ENCODE measurements at regions not wholly inside any gene's neighbourhood (a gene's known extent, or its start where the extent isn't known, plus 50 kb on each side); places are given as distances from the start of the nearest gene placed in this dataset.

- no peak overlapping the region for H3K27ac ChIP-seq (replicated peaks)
- no peak overlapping the region for H3K4me3 ChIP-seq (replicated peaks; ENCODE audit: insufficient read depth, low read length)
- TF ChIP-seq REST (IDR thresholded peaks at IDR 0.05; ENCODE audit: insufficient replicate concordance, low read depth) (no peak), POLR2AphosphoS5 (IDR thresholded peaks at IDR 0.05; ENCODE audit: low read depth) (no peak), GABPA (IDR thresholded peaks at IDR 0.05; ENCODE audit: low read depth) (no peak), CTCF (IDR thresholded peaks at IDR 0.05; ENCODE audit: insufficient read depth, low read length) (no peak), SPI1 (IDR thresholded peaks at IDR 0.05; ENCODE audit: borderline replicate concordance, low read depth) (no peak)
- DNase-seq (ENCODE audit: low read depth in 1 of 2, low spot score in 1 of 2): no peak
- no peaks in the 10 kb centered on the region for H3K27me3 ChIP-seq (ENCODE audit: insufficient read depth, poor library complexity, severe bottlenecking)
These were observed 256.7 kb upstream of the LCORL start for GRCh38 chr4:18278244-18278643.

GRCh38 chr4:18262832-18263231 is 241.3 kb upstream of the LCORL start:
- no peaks in the 10 kb centered on the region for H3K27me3 ChIP-seq (ENCODE audit: insufficient read depth, poor library complexity, severe bottlenecking)
- TF ChIP-seq CTCF (IDR thresholded peaks at IDR 0.05; ENCODE audit: insufficient read depth, low read length) (no peak), POLR2AphosphoS5 (IDR thresholded peaks at IDR 0.05; ENCODE audit: low read depth) (no peak), GABPA (IDR thresholded peaks at IDR 0.05; ENCODE audit: low read depth) (no peak), REST (IDR thresholded peaks at IDR 0.05; ENCODE audit: insufficient replicate concordance, low read depth) (no peak), SPI1 (IDR thresholded peaks at IDR 0.05; ENCODE audit: borderline replicate concordance, low read depth) (no peak)
- DNase-seq (ENCODE audit: low read depth in 1 of 2, low spot score in 1 of 2): no peak
- H3K27ac ChIP-seq (replicated peaks): no peak overlapping the region
- no peak overlapping the region for H3K4me3 ChIP-seq (replicated peaks; ENCODE audit: insufficient read depth, low read length)

- no peak for TF ChIP-seq GABPA (IDR thresholded peaks at IDR 0.05; ENCODE audit: low read depth)
- no peak for TF ChIP-seq SPI1 (IDR thresholded peaks at IDR 0.05; ENCODE audit: borderline replicate concordance, low read depth)
- TF ChIP-seq CTCF (IDR thresholded peaks at IDR 0.05; ENCODE audit: insufficient read depth, low read length): no peak
- no peak for TF ChIP-seq REST (IDR thresholded peaks at IDR 0.05; ENCODE audit: insufficient replicate concordance, low read depth)
- no peak for TF ChIP-seq POLR2AphosphoS5 (IDR thresholded peaks at IDR 0.05; ENCODE audit: low read depth)
- Histone ChIP-seq H3K27me3 (ENCODE audit: insufficient read depth, poor library complexity, severe bottlenecking) (no peaks in the 10 kb centered on the region), H3K27ac (replicated peaks) (no peak overlapping the region), H3K4me3 (replicated peaks; ENCODE audit: insufficient read depth, low read length) (no peak overlapping the region)
- no peak for DNase-seq (ENCODE audit: low read depth in 1 of 2, low spot score in 1 of 2)
These were observed 230.5 kb upstream of the LCORL start for GRCh38 chr4:18252052-18252451.

Data from HL-60 (cell line).